GM21390 (cell line): ENCODE measurements at regions not wholly inside any gene's neighbourhood (a gene's known extent, or its start where the extent isn't known, plus 50 kb on each side); places are given as distances from the start of the nearest gene placed in this dataset.

Source experiments
- ATAC-seq: cut with Tn5 transposase; IDR thresholded peaks from one replicate; pipeline ENCODE4 v1.9.1; 2021; ENCODE audit not compliant: unreplicated experiment

- no peak for ATAC-seq
Measured at GRCh38 chr17:77481476-77482374, 341.0 kb downstream of the SEC14L1 start.

- ATAC-seq: no peak
Measured at GRCh38 chr17:77482375-77483127, 341.8 kb downstream of the SEC14L1 start.

GRCh38 chr17:77483128-77483598, 342.4 kb downstream of the SEC14L1 start:
- ATAC-seq: no peak

- ATAC-seq: no peak
Measured at GRCh38 chr17:77484111-77484510, 343.3 kb downstream of the SEC14L1 start.

GRCh38 chr17:77485089-77485833, 344.5 kb downstream of the SEC14L1 start:
- ATAC-seq: no peak

GRCh38 chr17:77487211-77487629, 346.5 kb downstream of the SEC14L1 start:
- no peak for ATAC-seq

GRCh38 chr17:77487677-77488530, 347.1 kb downstream of the SEC14L1 start:
- no peak for ATAC-seq

GRCh38 chr17:77488531-77489238, 347.9 kb downstream of the SEC14L1 start:
- ATAC-seq: no peak

GRCh38 chr17:77489239-77489892, 348.6 kb downstream of the SEC14L1 start:
- ATAC-seq: no peak

GRCh38 chr17:77489893-77490255, 349.1 kb downstream of the SEC14L1 start:
- no peak for ATAC-seq

GRCh38 chr17:77490361-77491183, 349.8 kb downstream of the SEC14L1 start:
- ATAC-seq: no peak

GRCh38 chr17:77491921-77492445, 351.2 kb downstream of the SEC14L1 start:
- no peak for ATAC-seq

GRCh38 chr17:77492446-77493237, 351.9 kb downstream of the SEC14L1 start:
- no peak for ATAC-seq

- ATAC-seq: no peak
Measured at GRCh38 chr17:77493238-77493820, 352.6 kb downstream of the SEC14L1 start.

- ATAC-seq: no peak
Measured at GRCh38 chr17:77493901-77494663, 353.3 kb downstream of the SEC14L1 start.
